ENCODE measurements at regions not wholly inside any gene's neighbourhood (a gene's known extent, or its start where the extent isn't known, plus 50 kb on each side); places are given as distances from the start of the nearest gene placed in this dataset.

DNA sequence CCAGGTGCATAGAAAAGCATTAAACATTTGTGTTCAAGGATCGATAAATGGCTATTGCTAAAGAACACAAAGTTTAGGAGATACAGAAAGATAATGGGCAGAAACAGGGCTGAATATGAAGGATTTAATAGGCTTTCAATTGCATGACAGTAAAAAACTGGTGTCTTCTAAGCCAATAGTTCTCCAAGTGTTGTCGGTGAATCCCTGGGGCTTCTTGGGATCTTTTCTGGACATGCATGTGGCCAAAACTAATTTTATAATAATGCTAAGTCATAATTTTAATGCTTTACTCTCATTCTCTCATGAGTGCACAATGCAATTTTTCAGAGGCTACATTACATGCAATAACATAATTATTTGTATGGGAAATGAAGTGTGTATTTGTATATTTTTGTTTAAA, 521.1 kb upstream of the ANKRD30A start:
- intact Hi-C loops (cut with micrococcal nuclease) = no loop called here
- TF ChIP-seq SIN3A (IDR thresholded peaks at IDR 0.05; ENCODE audit: low read depth) (no peak), ZNF274 (IDR thresholded peaks at IDR 0.05; ENCODE audit: low read depth, low read length) (no peak), CTCF (IDR thresholded peaks at IDR 0.05 in 2 of 3, conservative IDR thresholded peaks at IDR 0.05 in 1 of 3; ENCODE audit: borderline replicate concordance in 1 of 3, insufficient read depth in 1 of 3, low read depth in 2 of 3, low read length in 2 of 3) (no peak), ELF1 (IDR thresholded peaks at IDR 0.05; ENCODE audit: borderline replicate concordance, low read depth) (no peak), EZH2 (IDR thresholded peaks at IDR 0.05) (no peak), YY1 (IDR thresholded peaks at IDR 0.05; ENCODE audit: extremely low read depth, insufficient replicate concordance, low read depth, low read length) (no peak), JUND (IDR thresholded peaks at IDR 0.05) (no peak), POLR2AphosphoS5 (IDR thresholded peaks at IDR 0.05; ENCODE audit: low read depth, low read length) (no peak), EZH2phosphoT487 (IDR thresholded peaks at IDR 0.05; ENCODE audit: borderline replicate concordance) (no peak), RAD21 (IDR thresholded peaks at IDR 0.05; ENCODE audit: low read depth) (no peak), CEBPB (IDR thresholded peaks at IDR 0.05; ENCODE audit: low read depth) (no peak)
- H3K9me3 ChIP-seq (ENCODE audit: control insufficient read depth in 1 of 2, insufficient read depth in 1 of 2, low read depth in 1 of 2, low read length in 2 of 2) = peaks cover 0 to 8% of the 10 kb centered on the region in 2 experiments; a peak in 2 of 4 replicates

More for the DNA sequence above, 521.1 kb upstream of the ANKRD30A start:
- CTCF ChIA-PET = no interaction called here
- Histone ChIP-seq H4K20me1 (ENCODE audit: insufficient read depth) (no peaks in the 10 kb centered on the region), H3K9ac (ENCODE audit: low read length) (no peak overlapping the region), H3K27ac (ENCODE audit: low read depth, low read length) (no peak overlapping the region), H3K79me2 (ENCODE audit: insufficient read depth, low read length) (no peaks in the 10 kb centered on the region), H3K4me3 (replicated peaks in 1 of 2; ENCODE audit: low read depth in 1 of 2, low read length in 2 of 2) (no peak overlapping the region), H3K4me1 (ENCODE audit: control insufficient read depth in 1 of 2, insufficient read depth in 2 of 2, low read length in 2 of 2) (no peaks in the 10 kb centered on the region), H3K36me3 (ENCODE audit: control insufficient read depth in 1 of 2, insufficient read depth in 2 of 2, low read length in 2 of 2) (no peaks in the 10 kb centered on the region), H3K27me3 (ENCODE audit: insufficient read depth, low read length) (no peaks in the 10 kb centered on the region), H3K4me2 (ENCODE audit: low read length) (no peak overlapping the region), H3K9me2 (ENCODE audit: insufficient read depth) (no peaks in the 10 kb centered on the region), H2AFZ (ENCODE audit: low read depth, low read length, poor library complexity, severe bottlenecking) (no peak overlapping the region)
- DNase-seq (ENCODE audit: low read depth, low spot score) (no peak), ATAC-seq (no peak)
- BruUV-seq (replicated peaks) = no TSS peak
- RAD21 ChIA-PET (ENCODE audit: low non-redundant PET in 1 of 2, low total read pairs in 2 of 2, uncharacterized antibody in 2 of 2, unreplicated experiment in 2 of 2) = no interaction called here
- POLR2A ChIA-PET = no interaction called here
